Stomach (tissue), 4 donors: ENCODE measurements at regions not wholly inside any gene's neighbourhood (a gene's known extent, or its start where the extent isn't known, plus 50 kb on each side); places are given as distances from the start of the nearest gene placed in this dataset.

Experiments used
- EP300 ChIP-seq: sonication (generic); formaldehyde crosslinking; IDR thresholded peaks from one replicate; pipeline ENCODE4 v1.6.1; 2017; ENCODE audit warnings: antibody characterized with exemption
- POLR2A ChIP-seq, 4 donors: fragments of 450-650 bp; IDR thresholded peaks; one replicate each; pipeline ENCODE4 v1.6.1; 2016; ENCODE audit warnings: antibody characterized with exemption in 4 of 4, control low read depth in 2 of 4, mild to moderate bottlenecking in 1 of 4, moderate library complexity in 1 of 4
- POLR2AphosphoS5 ChIP-seq, 3 donors: sonication (generic); formaldehyde crosslinking; IDR thresholded peaks; one replicate each; pipeline ENCODE4 v1.6.1; 2016; ENCODE audit warnings: antibody characterized with exemption in 3 of 3
- TF ChIP-seq, protein P1 (sequence below), 7 experiments: fragments of 450-650 bp in 4 of 7; fragments of 200-600 bp in 3 of 7; sonication (generic) in 3 of 7; IDR thresholded peaks; one replicate each; pipeline ENCODE4 v1.5.1; 2016 to 2019; ENCODE audit warnings: antibody characterized with exemption in 7 of 7, control low read depth in 2 of 7, mild to moderate bottlenecking in 1 of 7

DNA sequence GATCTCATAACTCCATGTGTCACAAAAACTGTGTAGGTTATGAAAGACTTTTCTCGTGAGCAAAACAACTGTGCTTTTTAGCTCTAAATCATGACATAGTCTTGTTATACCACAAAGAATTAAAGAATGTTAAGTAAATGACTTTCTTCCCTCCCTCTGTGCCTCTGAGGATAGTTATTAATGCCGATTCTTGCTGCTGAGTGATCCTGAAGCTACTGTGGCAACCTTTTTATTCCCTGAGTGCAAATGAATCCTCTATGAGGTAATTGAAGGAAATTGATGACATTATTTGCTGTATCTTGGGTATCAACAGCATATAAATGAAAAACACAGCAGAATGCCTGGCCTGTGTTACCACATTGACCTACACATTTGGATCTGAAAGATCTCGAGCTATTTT, 142.2 kb upstream of the HDAC9 start:
- TF ChIP-seq, protein P1, sequence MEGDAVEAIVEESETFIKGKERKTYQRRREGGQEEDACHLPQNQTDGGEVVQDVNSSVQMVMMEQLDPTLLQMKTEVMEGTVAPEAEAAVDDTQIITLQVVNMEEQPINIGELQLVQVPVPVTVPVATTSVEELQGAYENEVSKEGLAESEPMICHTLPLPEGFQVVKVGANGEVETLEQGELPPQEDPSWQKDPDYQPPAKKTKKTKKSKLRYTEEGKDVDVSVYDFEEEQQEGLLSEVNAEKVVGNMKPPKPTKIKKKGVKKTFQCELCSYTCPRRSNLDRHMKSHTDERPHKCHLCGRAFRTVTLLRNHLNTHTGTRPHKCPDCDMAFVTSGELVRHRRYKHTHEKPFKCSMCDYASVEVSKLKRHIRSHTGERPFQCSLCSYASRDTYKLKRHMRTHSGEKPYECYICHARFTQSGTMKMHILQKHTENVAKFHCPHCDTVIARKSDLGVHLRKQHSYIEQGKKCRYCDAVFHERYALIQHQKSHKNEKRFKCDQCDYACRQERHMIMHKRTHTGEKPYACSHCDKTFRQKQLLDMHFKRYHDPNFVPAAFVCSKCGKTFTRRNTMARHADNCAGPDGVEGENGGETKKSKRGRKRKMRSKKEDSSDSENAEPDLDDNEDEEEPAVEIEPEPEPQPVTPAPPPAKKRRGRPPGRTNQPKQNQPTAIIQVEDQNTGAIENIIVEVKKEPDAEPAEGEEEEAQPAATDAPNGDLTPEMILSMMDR (IDR thresholded peaks at IDR 0.05), result no peak
- TF ChIP-seq POLR2A (IDR thresholded peaks at IDR 0.05) (no peak), POLR2AphosphoS5 (IDR thresholded peaks at IDR 0.05) (no peak), EP300 (no peak)
